ENCODE measurements at regions not wholly inside any gene's neighbourhood (a gene's known extent, or its start where the extent isn't known, plus 50 kb on each side); places are given as distances from the start of the nearest gene placed in this dataset.

DNA sequence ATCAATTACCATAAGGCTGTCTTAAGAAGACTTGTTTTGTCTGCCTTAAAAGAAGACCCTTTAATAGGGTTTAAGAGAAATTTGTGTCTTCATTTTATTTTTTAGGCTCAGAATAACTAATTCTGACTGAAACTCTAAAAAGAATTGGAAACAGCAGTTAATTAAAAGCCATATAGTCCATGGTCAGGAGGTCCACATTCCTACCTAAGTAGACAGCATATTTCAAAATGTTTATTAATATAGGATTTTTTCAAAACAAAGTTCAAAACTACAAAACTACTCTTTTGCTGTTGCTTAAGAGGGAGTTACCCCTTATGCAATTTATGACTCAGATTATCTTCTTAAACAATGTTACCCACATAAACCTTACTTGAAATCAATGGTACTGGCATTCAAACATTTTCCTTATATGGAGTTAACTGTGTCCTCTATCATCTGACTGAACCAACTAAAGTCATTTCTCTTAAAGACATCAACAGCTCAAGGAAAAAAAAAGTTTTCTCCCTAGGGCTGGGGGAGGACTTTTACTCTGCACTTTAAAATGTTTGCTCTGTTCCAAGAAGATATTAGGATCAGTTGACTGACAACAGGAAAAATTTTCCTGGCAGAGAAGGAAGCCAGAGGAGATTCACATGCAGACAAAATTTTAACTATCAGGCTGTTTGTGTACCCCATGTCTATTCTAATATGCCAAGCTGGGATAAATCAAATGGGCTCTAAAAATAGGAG lies 56.8 kb upstream of the NANOGP8 start:
- DNase-seq (ENCODE audit: low read depth in 2 of 2) = peak; percentile 92 to 95
- TF ChIP-seq, protein P1, sequence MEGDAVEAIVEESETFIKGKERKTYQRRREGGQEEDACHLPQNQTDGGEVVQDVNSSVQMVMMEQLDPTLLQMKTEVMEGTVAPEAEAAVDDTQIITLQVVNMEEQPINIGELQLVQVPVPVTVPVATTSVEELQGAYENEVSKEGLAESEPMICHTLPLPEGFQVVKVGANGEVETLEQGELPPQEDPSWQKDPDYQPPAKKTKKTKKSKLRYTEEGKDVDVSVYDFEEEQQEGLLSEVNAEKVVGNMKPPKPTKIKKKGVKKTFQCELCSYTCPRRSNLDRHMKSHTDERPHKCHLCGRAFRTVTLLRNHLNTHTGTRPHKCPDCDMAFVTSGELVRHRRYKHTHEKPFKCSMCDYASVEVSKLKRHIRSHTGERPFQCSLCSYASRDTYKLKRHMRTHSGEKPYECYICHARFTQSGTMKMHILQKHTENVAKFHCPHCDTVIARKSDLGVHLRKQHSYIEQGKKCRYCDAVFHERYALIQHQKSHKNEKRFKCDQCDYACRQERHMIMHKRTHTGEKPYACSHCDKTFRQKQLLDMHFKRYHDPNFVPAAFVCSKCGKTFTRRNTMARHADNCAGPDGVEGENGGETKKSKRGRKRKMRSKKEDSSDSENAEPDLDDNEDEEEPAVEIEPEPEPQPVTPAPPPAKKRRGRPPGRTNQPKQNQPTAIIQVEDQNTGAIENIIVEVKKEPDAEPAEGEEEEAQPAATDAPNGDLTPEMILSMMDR (IDR thresholded peaks at IDR 0.05; ENCODE audit: low read depth, low read length) = no peak

DNA sequence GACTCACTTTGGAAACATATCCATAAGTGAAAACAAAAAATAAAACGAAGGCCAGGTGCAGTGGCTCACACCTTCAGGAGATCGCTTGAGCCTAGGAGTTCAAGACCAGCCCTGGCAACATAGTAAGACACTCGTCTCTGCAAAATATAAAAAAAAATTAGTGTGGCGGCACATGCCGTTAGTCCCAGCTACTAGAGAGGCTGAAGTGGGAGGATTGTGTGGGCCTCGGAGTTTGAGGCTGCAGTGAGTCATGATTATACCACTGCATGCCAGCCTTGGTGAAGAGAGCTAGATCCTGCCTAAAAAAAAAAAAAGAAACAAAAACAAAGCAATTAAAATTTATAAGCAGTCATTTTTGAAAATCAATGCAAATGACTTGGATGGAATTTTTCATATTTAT lies 54.7 kb upstream of the NANOGP8 start:
- no peak overlapping the region for H3K4me3 ChIP-seq (replicated peaks in 1 of 2; ENCODE audit: low read depth in 2 of 2, low read length in 2 of 2)
- DNase-seq (ENCODE audit: low read depth in 2 of 2) = no peak
- TF ChIP-seq, protein P1 (IDR thresholded peaks at IDR 0.05; ENCODE audit: low read depth, low read length) = no peak

More for the DNA sequence above, 56.8 kb upstream of the NANOGP8 start:
- no peak overlapping the region for H3K4me3 ChIP-seq (replicated peaks in 1 of 2; ENCODE audit: low read depth in 2 of 2, low read length in 2 of 2)

DNA sequence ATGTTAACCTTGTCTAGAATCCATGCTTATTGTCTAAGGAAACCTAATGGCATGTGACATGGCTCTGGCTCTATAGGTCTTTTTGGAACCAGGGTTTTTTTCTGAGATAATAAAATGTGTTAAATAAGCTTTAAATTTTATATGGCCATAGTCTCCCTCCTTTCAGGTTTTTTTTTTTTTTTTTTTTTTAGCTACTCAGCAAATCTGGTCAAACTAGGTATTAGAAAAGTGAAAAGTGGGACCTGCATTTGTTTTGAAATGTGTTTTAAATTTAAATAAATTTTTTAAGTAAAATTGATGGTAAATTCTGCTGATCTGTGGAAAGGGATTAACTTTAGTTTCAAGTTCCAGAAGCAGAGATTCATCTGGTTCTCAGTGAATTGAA lies 52.1 kb upstream of the NANOGP8 start:
- TF ChIP-seq, protein P1 (IDR thresholded peaks at IDR 0.05; ENCODE audit: low read depth, low read length) = no peak
- no peak overlapping the region for H3K4me3 ChIP-seq (replicated peaks in 1 of 2; ENCODE audit: low read depth in 2 of 2, low read length in 2 of 2)
- DNase-seq (ENCODE audit: low read depth in 2 of 2) = no peak

DNA sequence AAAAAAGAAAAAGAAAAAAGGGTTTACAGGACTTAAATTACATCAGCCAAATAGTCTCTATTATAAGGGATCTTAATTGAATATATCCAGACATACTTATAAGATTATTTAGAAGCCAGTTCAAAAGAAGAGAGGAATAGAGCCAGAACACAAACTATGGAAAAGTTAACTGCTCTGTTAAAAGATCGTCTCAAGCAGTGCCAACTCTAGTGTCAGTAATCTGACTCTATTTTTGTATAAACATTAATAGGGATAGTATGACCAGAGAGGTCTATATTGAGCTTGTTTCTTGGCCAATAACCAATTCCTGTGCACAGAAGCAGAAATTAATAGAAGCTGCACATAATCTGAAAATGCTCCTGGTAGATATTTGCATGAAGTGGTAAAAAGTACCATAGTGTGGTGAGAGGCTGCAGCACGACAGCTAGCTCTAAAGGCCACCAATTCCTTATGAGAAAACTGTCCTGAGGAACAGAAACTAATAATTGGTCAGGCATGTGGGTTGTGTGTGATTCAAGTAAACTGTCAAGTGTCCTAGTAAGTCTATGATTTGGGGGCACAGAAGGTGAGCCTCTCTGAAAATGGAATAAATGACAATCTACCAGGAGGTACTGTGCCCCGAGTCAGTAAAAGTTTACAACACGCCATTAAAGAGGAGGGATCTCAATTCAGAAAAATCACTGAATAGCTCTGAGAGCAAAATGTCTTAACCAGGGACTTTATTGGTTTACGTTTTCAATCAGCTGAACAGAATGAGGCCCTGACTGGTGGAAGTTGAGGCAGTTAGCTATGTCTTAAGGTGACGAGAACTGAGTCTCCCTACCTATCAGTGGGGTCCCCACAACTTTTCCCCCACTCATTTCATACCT lies 51.5 kb upstream of the NANOGP8 start:
- DNase-seq (ENCODE audit: low read depth in 2 of 2) = no peak
- TF ChIP-seq, protein P1 (IDR thresholded peaks at IDR 0.05; ENCODE audit: low read depth, low read length) = no peak

More for the DNA sequence above, 51.5 kb upstream of the NANOGP8 start:
- no peak overlapping the region for H3K4me3 ChIP-seq (replicated peaks in 1 of 2; ENCODE audit: low read depth in 2 of 2, low read length in 2 of 2)
